GM21360 (cell line): ENCODE measurements at regions not wholly inside any gene's neighbourhood (a gene's known extent, or its start where the extent isn't known, plus 50 kb on each side); places are given as distances from the start of the nearest gene placed in this dataset.

ENCODE experiments used
- ATAC-seq: cut with Tn5 transposase; IDR thresholded peaks from one replicate; pipeline ENCODE4 v1.9.1; 2021; ENCODE audit warnings: mild to moderate bottlenecking, moderate library complexity; ENCODE audit not compliant: unreplicated experiment

GRCh38 chr9:109830545-109830944 lies 50.5 kb downstream of the PALM2AKAP2 start:
- no peak for ATAC-seq

GRCh38 chr9:109831998-109832658 lies 52.1 kb downstream of the PALM2AKAP2 start:
- ATAC-seq, result no peak

- ATAC-seq, result no peak
These were observed 54.9 kb downstream of the PALM2AKAP2 start for GRCh38 chr9:109834855-109835254.

- no peak for ATAC-seq
These were observed 63.6 kb downstream of the PALM2AKAP2 start for GRCh38 chr9:109843641-109844040.

DNA sequence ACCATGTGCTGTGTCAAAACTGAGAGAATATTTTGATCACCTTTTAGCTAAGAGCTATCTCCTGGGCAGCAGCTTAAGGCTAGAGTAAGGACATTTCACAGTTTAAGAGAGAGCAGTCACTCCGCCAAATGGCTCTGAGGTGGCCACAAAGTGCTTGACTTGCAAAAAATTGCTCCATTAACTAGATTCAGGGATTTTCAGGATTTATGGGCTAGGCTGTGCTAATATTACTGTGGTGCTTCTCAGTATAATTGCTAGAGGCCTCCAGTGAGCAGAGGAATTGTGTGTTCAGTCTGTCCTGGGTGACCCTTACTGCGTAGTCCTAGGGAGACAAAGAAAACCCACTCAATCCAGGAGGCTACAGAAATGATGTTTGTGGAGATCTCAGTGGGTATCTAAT lies 65.2 kb downstream of the PALM2AKAP2 start:
- no peak for ATAC-seq

GRCh38 chr9:109846776-109847175 lies 66.8 kb downstream of the PALM2AKAP2 start:
- no peak for ATAC-seq

DNA sequence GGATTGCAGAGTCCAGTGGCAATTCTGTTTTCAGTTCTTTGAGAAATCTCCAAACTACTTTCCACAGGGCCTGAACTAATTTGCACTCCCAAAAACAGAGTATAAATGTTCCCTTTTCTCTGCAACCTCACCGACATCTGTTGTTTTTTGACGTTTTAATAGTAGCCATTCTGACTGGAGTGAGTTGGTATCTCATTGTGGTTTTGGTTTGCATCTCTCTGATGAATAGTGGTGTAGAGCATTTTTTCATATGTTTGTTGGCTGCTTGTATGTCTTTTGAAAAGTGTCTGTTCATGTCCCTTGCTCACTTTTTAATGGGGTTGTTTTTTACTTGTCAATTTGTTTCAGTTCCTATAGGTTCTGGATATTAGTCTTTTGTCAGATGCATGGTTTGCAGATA lies 72.6 kb downstream of the PALM2AKAP2 start:
- ATAC-seq, result no peak

DNA sequence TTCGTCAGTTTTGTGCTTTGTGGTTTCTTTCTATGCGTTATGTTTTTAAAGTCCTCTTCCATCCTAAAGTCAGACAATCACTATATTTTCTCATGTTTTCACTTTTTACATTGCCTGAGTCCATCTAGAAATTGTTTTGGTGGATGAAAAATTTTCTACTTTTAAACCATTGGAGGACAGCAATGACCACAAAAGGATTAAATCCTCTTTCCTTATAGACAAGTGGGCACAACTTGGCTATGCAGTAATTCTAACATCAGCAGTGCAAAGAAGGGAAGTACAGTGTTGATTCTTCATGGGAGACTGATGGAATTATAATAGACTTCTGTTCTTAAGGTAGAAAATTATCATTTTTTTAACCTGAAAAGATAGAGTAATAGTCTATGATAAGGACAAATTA lies 75.5 kb downstream of the PALM2AKAP2 start:
- ATAC-seq, result no peak

GRCh38 chr9:109856785-109857184 lies 76.8 kb downstream of the PALM2AKAP2 start:
- ATAC-seq, result no peak

- ATAC-seq, result no peak
These were observed 77.3 kb downstream of the PALM2AKAP2 start for GRCh38 chr9:109857336-109857735.

DNA sequence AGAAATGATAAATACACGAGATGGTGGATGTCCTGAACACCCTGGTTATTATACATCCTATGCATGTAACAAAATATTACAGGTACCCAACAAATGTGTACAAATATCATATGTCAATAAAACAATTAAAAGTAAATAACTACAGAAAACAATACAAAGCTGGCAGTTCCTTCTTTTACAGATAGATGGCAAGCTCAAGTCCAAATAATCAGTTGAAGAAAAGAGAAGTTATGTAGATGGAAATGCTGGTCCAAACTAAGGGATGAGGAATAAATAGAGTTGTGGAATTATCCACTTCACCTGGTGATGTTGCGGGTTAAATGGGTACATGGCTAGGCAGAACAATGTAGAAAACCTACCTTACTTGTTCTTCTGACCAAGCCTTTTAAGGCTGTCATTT lies 79.4 kb downstream of the PALM2AKAP2 start:
- ATAC-seq, result no peak

DNA sequence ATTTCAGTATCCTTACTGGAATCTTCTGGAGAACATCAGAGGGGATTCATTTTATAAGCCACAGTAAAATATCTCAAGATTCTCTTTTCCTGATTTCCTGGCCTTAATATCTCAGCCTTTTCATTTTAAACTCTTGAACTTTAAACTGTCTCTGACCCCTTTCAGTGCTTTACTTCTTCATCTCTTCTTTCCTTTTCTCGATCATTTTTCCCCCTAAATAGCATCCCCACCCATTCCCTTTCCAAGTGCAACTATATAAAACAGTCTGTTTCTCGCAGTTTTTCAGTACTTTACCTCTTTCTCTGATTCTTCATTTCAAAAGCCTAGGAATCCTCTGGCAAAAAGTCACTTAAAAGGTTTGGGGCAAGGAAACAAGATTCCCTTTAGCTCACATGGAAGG lies 80.5 kb downstream of the PALM2AKAP2 start:
- no peak for ATAC-seq

GRCh38 chr9:109861499-109861898 lies 81.5 kb downstream of the PALM2AKAP2 start:
- no peak for ATAC-seq

DNA sequence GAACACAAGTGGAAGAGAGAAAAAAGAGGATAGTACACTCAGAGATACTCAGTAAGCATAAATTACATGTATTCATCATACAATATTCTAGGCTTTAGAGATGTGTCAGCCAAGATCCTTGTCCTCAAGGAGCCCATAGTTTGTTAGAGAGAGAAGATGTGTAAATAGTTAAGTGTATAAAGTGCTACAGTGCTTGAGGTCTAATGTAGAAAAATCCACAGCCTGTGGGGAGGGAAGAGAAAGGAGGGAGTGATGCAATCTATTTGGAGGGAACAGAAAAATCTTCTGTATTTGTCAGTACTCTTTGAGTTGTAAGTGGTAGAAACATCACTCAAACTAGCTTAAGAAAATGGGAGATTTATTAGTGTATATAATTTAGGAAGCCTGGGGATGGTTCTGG lies 81.9 kb downstream of the PALM2AKAP2 start:
- no peak for ATAC-seq

DNA sequence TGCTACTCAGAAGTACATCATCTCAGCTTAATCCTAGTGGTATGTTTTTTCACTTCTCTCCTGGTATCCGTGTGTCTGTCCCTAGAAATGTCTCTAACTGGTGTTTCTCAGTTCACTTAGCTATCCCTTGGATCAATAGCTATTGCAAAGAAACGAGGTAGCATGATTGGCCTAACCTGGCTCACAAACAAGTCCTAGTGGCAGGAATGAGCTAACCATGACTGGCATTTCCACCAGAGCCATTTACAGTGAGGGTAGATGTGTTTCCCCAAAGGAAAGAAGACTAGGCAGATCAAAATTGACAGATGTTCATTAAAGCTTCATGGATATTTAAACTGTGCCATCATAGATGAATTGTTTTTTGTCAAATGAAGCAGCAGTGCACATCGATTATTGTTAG lies 82.5 kb downstream of the PALM2AKAP2 start:
- no peak for ATAC-seq

DNA sequence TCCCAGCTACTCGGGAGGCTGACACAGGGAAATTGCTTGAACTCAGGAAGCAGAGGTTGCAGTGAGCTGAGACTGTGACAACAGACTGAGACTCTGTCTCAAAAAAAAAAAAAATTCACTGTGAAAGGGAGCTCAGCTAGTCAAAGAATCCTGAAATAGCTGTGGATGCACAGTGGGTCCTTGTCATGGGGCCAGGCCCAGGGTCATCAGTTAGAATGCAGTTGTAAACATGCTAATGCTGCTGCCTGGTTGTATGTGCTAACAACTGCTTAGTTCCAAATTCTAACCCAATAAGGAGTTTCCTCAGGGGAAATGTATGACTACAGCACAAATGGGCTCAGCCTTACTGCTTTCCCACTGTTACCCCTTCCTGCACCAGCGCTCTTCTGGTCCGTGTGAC lies 84.0 kb downstream of the PALM2AKAP2 start:
- no peak for ATAC-seq

GRCh38 chr9:109865521-109865920 lies 85.5 kb downstream of the PALM2AKAP2 start:
- no peak for ATAC-seq

- ATAC-seq, result no peak
These were observed 88.2 kb downstream of the PALM2AKAP2 start for GRCh38 chr9:109868207-109868606.

GRCh38 chr9:109868722-109869121 lies 88.7 kb downstream of the PALM2AKAP2 start:
- no peak for ATAC-seq

DNA sequence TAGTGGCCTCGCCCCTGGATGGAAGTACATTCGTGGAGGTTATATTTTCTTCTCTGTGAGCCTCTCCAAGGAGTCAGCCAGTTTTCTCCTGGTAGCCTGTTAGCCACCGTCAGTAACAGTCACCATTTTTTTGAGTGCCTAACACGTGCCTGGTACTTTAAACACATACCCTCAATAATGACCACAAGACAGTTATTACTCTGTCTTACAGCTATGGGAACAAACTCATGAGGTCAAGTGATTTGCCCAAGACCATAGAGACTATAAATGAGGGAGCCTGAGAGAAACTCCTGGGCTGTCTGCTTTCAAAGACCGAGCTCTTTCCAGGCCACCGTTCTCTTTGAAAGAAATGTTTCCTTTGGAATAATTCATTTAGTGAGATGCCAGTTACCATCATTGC lies 90.4 kb downstream of the PALM2AKAP2 start:
- ATAC-seq, result no peak

DNA sequence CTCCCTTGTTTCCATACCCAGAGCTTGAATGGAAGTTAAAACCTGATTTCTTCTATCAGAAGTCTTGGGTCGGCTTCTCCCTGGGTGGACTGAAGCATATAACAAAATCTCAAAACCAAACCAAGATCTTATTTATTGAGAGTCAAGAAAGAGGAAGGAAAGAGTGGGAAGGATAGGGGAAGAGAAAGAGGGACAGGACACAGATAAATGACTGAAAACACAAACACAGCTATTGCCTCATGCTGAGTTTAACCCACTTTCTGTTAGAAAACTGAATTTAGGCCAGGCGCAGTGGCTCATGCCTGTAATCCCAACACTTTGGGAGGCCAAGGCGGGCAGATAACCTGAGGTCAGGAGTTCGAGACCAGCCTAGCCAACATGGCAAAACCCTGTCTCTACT lies 92.9 kb downstream of the PALM2AKAP2 start:
- no peak for ATAC-seq

- ATAC-seq, result no peak
These were observed 95.6 kb downstream of the PALM2AKAP2 start for GRCh38 chr9:109875495-109876129.
